Endothelial cell of umbilical vein (primary cell): ENCODE measurements at regions not wholly inside any gene's neighbourhood (a gene's known extent, or its start where the extent isn't known, plus 50 kb on each side); places are given as distances from the start of the nearest gene placed in this dataset.

Experiments used
- BruUV-seq: library from RNA; stranded (reverse); fragments of 400-500 nt; replicated peaks from 2 replicates; lab custom pipeline; 2021; lab: Mats Ljungman, UMichigan
- CTCF ChIA-PET: fragments of 300-600, 350-600 bp; sonication (Branson Sonifier 250); formaldehyde crosslinking; loops from one replicate; lab custom pipeline; 2021; ENCODE audit warnings: antibody characterized with exemption, inconsistent platforms; lab: Charles Lee
- POLR2A ChIA-PET: fragments of 300-600, 350-600 bp; sonication (Branson Sonifier 250); formaldehyde crosslinking; loops from one replicate; lab custom pipeline; 2021; ENCODE audit warnings: antibody characterized with exemption, inconsistent platforms; lab: Charles Lee
- DNase-seq: peaks from one replicate; pipeline ENCODE4 v3.0.0-alpha.2; 2011; ENCODE audit warnings: low read depth, low spot score
- FAIRE-seq: peaks from 2 replicates; lab custom pipeline; 2011; peaks lifted over from hg19 to GRCh38; lab: Jason Lieb, UNC
- H2AFZ ChIP-seq: 2 replicates; pipeline ENCODE4 v1.6.0; 2012; ENCODE audit warnings: low read depth, low read length, control low read depth, inconsistent platforms
- H3K27ac ChIP-seq: 2 replicates; pipeline ENCODE4 v1.5.1; 2011; ENCODE audit warnings: low read depth, mild to moderate bottlenecking, control low read depth, low read length, moderate library complexity; ENCODE audit not compliant: insufficient read depth
- H3K27me3 ChIP-seq, 2 experiments: 2 replicates each; pipeline versions ENCODE4 v1.6.0 to v1.6.1; 2011; ENCODE audit warnings: low read length in 2 of 2, mixed read lengths in 1 of 2; ENCODE audit not compliant: control insufficient read depth in 2 of 2, insufficient read depth in 2 of 2
- H3K36me3 ChIP-seq, 2 experiments: 2 replicates in 1 of 2; 3 replicates in 1 of 2; pipeline ENCODE4 v1.5.1; 2011; ENCODE audit warnings: low read length in 2 of 2, mild to moderate bottlenecking in 1 of 2, moderate library complexity in 1 of 2; ENCODE audit not compliant: control insufficient read depth in 2 of 2, insufficient read depth in 2 of 2; ENCODE audit errors: extremely low read depth in 1 of 2
- H3K4me1 ChIP-seq: 3 replicates; pipeline ENCODE4 v1.5.1; 2011; ENCODE audit warnings: mild to moderate bottlenecking, low read length; ENCODE audit not compliant: control insufficient read depth, insufficient read depth; ENCODE audit errors: extremely low read depth
- H3K4me2 ChIP-seq: 2 replicates; pipeline ENCODE4 v1.6.1; 2011; ENCODE audit warnings: low read length, control low read depth, mixed read lengths; ENCODE audit not compliant: insufficient read depth
- H3K4me3 ChIP-seq, 3 experiments: fragments of 200-600 bp in 1 of 3; sonication (generic), shearing (Covaris generic) in 1 of 3; replicated peaks in 1 of 3; 2 replicates each; pipeline ENCODE4 v1.5.1; 2011 to 2016; ENCODE audit warnings: control low read depth in 3 of 3, low read length in 3 of 3, mild to moderate bottlenecking in 2 of 3, inconsistent platforms in 1 of 3, low read depth in 1 of 3, moderate library complexity in 1 of 3; ENCODE audit not compliant: insufficient read depth in 1 of 3
- H3K79me2 ChIP-seq: 2 replicates; pipeline ENCODE4 v1.6.0; 2012; ENCODE audit warnings: low read length, inconsistent platforms; ENCODE audit not compliant: control insufficient read depth, insufficient read depth
- H3K9ac ChIP-seq: replicated peaks from 2 replicates; pipeline ENCODE3; 2011; ENCODE audit warnings: low read length, control low read depth; ENCODE audit not compliant: insufficient read depth; ENCODE audit errors: extremely low read depth
- H3K9me1 ChIP-seq: replicated peaks from 3 replicates; pipeline ENCODE4 v1.6.0; 2011; ENCODE audit warnings: mild to moderate bottlenecking, low read length; ENCODE audit not compliant: control insufficient read depth, insufficient read depth; ENCODE audit errors: extremely low read depth
- H3K9me3 ChIP-seq: replicated peaks from 2 replicates; pipeline ENCODE4 v1.5.1; 2012; ENCODE audit warnings: low read length, inconsistent platforms; ENCODE audit not compliant: control insufficient read depth, insufficient read depth
- H4K20me1 ChIP-seq: replicated peaks from 2 replicates; pipeline ENCODE3; 2011; ENCODE audit warnings: mild to moderate bottlenecking, low read length; ENCODE audit not compliant: control insufficient read depth, insufficient read depth; ENCODE audit errors: extremely low read depth
- EZH2 ChIP-seq: IDR thresholded peaks from 2 replicates; pipeline ENCODE4 v1.6.1; 2012; ENCODE audit warnings: borderline replicate concordance, low read depth, mild to moderate bottlenecking, moderate library complexity, low read length, inconsistent platforms; ENCODE audit not compliant: severe bottlenecking
- FOS ChIP-seq: IDR thresholded peaks from 2 replicates; pipeline ENCODE4 v1.6.1; 2011; ENCODE audit warnings: mild to moderate bottlenecking, low read length, moderate library complexity, borderline replicate concordance; ENCODE audit not compliant: insufficient read depth
- GATA2 ChIP-seq: IDR thresholded peaks from 2 replicates; pipeline ENCODE4 v1.7.0; 2011; ENCODE audit warnings: low read depth, mild to moderate bottlenecking, moderate library complexity, mixed read lengths, low read length; ENCODE audit not compliant: insufficient read length, insufficient read depth
- JUN ChIP-seq: IDR thresholded peaks from 2 replicates; pipeline ENCODE4 v1.6.1; 2011; ENCODE audit warnings: borderline replicate concordance, low read depth; ENCODE audit not compliant: insufficient read length, insufficient read depth
- MYC ChIP-seq: IDR thresholded peaks from one replicate; pipeline ENCODE4 v1.6.1; 2011; ENCODE audit warnings: mild to moderate bottlenecking, low read depth, low read length
- POLR2A ChIP-seq: IDR thresholded peaks from 2 replicates; pipeline ENCODE4 v1.6.1; 2012; ENCODE audit warnings: low read depth, mild to moderate bottlenecking, control low read depth, low read length
- POLR2AphosphoS5 ChIP-seq: IDR thresholded peaks from 2 replicates; pipeline ENCODE4 v1.6.1; 2012; ENCODE audit warnings: low read depth, mild to moderate bottlenecking, control low read depth, low read length, moderate library complexity; ENCODE audit not compliant: insufficient read depth
- dilution Hi-C: fragments of 300-500 bp; cut with MboI; formaldehyde crosslinking; loops from one replicate; pipeline ENCODE4 v1.15.0; 2019; ENCODE audit warnings: low sequenced_read_pairs; ENCODE audit not compliant: extremely low pct_ligation_motif_present
- intact Hi-C: fragments of 100-400 bp; cut with micrococcal nuclease; formaldehyde crosslinking; loops from one replicate; pipeline ENCODE4 v1.10.0; 2022
- TF ChIP-seq, protein P1 (sequence below): IDR thresholded peaks from 2 replicates; pipeline ENCODE4 v1.6.1; 2011; ENCODE audit not compliant: insufficient read depth, insufficient read length
- TF ChIP-seq, protein P2 (sequence below), 2 donors: IDR thresholded peaks; 1 replicate in 1 of 2; 2 replicates in 1 of 2; pipeline ENCODE4 v1.5.1; 2011; ENCODE audit warnings: low read length in 2 of 2, mild to moderate bottlenecking in 2 of 2, moderate library complexity in 2 of 2, control low read depth in 1 of 2, inconsistent platforms in 1 of 2, low read depth in 1 of 2; ENCODE audit not compliant: insufficient read depth in 1 of 2; ENCODE audit errors: extremely low read depth in 1 of 2

DNA sequence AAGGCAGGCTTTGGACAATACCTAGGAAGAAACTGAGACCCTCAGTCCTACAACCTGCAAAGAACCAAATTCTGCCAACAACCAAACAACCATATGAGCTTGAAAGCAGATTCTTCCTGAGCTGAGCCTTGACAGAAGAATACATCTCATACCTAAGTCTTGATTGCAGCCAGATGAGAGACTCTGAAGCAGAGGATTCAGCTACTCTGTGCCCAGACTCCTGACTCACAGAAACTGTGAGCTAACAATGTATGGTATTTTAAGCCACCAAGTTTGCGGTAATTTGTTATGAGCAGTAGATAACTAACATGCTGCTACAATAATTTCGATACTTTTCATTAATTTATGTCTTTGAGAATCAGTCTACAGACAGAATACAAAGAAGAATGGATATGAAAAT lies 325.1 kb upstream of the CBLB start:
- TF ChIP-seq MYC (no peak), JUN (no peak), FOS (no peak), POLR2AphosphoS5 (no peak), POLR2A (no peak), GATA2 (no peak), EZH2 (no peak)
- TF ChIP-seq, protein P1, sequence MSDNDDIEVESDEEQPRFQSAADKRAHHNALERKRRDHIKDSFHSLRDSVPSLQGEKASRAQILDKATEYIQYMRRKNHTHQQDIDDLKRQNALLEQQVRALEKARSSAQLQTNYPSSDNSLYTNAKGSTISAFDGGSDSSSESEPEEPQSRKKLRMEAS: no peak
- TF ChIP-seq, protein P2, sequence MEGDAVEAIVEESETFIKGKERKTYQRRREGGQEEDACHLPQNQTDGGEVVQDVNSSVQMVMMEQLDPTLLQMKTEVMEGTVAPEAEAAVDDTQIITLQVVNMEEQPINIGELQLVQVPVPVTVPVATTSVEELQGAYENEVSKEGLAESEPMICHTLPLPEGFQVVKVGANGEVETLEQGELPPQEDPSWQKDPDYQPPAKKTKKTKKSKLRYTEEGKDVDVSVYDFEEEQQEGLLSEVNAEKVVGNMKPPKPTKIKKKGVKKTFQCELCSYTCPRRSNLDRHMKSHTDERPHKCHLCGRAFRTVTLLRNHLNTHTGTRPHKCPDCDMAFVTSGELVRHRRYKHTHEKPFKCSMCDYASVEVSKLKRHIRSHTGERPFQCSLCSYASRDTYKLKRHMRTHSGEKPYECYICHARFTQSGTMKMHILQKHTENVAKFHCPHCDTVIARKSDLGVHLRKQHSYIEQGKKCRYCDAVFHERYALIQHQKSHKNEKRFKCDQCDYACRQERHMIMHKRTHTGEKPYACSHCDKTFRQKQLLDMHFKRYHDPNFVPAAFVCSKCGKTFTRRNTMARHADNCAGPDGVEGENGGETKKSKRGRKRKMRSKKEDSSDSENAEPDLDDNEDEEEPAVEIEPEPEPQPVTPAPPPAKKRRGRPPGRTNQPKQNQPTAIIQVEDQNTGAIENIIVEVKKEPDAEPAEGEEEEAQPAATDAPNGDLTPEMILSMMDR (IDR thresholded peaks at IDR 0.05; ENCODE audit: extremely low read depth in 1 of 2, insufficient read depth in 1 of 2, low read depth in 1 of 2, low read length in 2 of 2): no peak
- Histone ChIP-seq H3K9ac (no peak overlapping the region), H3K9me1 (no peaks in the 10 kb centered on the region), H3K36me3 (no peaks in the 10 kb centered on the region), H3K4me1 (no peaks in the 10 kb centered on the region), H3K27me3 (no peaks in the 10 kb centered on the region), H3K9me3 (no peaks in the 10 kb centered on the region), H3K79me2 (no peaks in the 10 kb centered on the region), H3K27ac (no peak overlapping the region), H3K4me3 (no peak overlapping the region), H2AFZ (no peak overlapping the region), H3K4me2 (no peak overlapping the region), H4K20me1 (no peaks in the 10 kb centered on the region)
- CTCF ChIA-PET: no interaction called here
- POLR2A ChIA-PET: no interaction called here
- dilution Hi-C loops (no loop called here), intact Hi-C loops (no loop called here)
- FAIRE-seq (no peak), DNase-seq (no peak)
- BruUV-seq: no TSS peak
